ENCODE measurements at regions not wholly inside any gene's neighbourhood (a gene's known extent, or its start where the extent isn't known, plus 50 kb on each side); places are given as distances from the start of the nearest gene placed in this dataset.

- no peak overlapping the region for H3K4me3 ChIP-seq (ENCODE audit: control insufficient read depth, low read depth, low read length)
- DNase-seq (ENCODE audit: low read depth), result peak; percentile 70
- TF ChIP-seq, protein P1, sequence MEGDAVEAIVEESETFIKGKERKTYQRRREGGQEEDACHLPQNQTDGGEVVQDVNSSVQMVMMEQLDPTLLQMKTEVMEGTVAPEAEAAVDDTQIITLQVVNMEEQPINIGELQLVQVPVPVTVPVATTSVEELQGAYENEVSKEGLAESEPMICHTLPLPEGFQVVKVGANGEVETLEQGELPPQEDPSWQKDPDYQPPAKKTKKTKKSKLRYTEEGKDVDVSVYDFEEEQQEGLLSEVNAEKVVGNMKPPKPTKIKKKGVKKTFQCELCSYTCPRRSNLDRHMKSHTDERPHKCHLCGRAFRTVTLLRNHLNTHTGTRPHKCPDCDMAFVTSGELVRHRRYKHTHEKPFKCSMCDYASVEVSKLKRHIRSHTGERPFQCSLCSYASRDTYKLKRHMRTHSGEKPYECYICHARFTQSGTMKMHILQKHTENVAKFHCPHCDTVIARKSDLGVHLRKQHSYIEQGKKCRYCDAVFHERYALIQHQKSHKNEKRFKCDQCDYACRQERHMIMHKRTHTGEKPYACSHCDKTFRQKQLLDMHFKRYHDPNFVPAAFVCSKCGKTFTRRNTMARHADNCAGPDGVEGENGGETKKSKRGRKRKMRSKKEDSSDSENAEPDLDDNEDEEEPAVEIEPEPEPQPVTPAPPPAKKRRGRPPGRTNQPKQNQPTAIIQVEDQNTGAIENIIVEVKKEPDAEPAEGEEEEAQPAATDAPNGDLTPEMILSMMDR (conservative IDR thresholded peaks at IDR 0.05; ENCODE audit: control insufficient read depth, insufficient read depth, low read depth, low read length), result no peak
Measured at GRCh38 chrX:104318330-104319009, 63.7 kb upstream of the ESX1 start.

DNA sequence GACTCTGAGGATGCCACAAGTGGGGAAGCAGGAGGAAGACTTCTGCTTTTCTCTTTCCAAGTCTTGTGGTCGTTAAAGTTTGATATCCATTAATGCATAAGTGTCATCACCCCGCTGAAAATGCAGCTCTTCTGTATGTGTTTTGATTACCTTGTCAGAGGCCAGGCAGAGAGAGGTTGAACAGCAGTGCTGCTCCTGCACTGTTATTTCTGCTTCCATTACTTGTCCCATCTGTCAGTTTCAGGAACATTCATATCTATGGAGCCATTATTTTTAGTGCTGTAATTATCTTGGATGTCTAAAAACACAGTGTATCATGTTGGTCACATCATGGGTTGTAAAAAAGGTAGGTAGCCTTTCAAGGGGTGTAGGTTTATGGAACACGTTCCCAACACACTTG is 62.0 kb upstream of the ESX1 start:
- H3K4me3 ChIP-seq (ENCODE audit: control insufficient read depth, low read depth, low read length), result no peak overlapping the region
- no peak for DNase-seq (ENCODE audit: low read depth)
- TF ChIP-seq, protein P1 (conservative IDR thresholded peaks at IDR 0.05; ENCODE audit: control insufficient read depth, insufficient read depth, low read depth, low read length), result no peak

GRCh38 chrX:104315555-104315954 is 60.8 kb upstream of the ESX1 start:
- DNase-seq (ENCODE audit: low read depth), result peak; percentile 70
- H3K4me3 ChIP-seq (ENCODE audit: control insufficient read depth, low read depth, low read length), result no peak overlapping the region
- TF ChIP-seq, protein P1 (conservative IDR thresholded peaks at IDR 0.05; ENCODE audit: control insufficient read depth, insufficient read depth, low read depth, low read length), result no peak

- TF ChIP-seq, protein P1 (conservative IDR thresholded peaks at IDR 0.05; ENCODE audit: control insufficient read depth, insufficient read depth, low read depth, low read length), result no peak
- DNase-seq (ENCODE audit: low read depth), result peak; percentile 8
- H3K4me3 ChIP-seq (ENCODE audit: control insufficient read depth, low read depth, low read length), result no peak overlapping the region
Measured at GRCh38 chrX:104310657-104311254, 56.0 kb upstream of the ESX1 start.

DNA sequence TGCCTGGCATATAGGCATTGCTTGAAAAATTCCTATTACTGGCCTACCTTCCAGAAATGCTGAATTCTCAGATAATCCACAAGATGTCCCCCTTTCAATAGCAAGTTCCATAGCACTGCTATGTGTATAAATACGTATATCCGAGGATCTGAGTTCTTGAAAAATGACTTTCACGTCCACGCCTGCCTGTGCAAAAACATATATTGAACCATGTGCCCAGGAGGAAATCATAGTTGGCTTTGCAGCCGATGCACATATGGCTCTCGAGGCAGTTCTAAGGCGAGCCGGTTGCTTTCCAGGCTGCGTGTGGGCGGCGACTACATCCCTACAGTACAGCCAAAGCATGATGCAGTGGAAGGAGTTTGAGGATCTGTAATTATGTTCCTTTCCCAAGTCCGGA is 55.4 kb upstream of the ESX1 start:
- TF ChIP-seq, protein P1 (conservative IDR thresholded peaks at IDR 0.05; ENCODE audit: control insufficient read depth, insufficient read depth, low read depth, low read length), result peak; percentile 54
- no peak overlapping the region for H3K4me3 ChIP-seq (ENCODE audit: control insufficient read depth, low read depth, low read length)
- peak; percentile 60 for DNase-seq (ENCODE audit: low read depth)

- no peak for DNase-seq (ENCODE audit: low read depth)
- H3K4me3 ChIP-seq (ENCODE audit: control insufficient read depth, low read depth, low read length), result no peak overlapping the region
- TF ChIP-seq, protein P1 (conservative IDR thresholded peaks at IDR 0.05; ENCODE audit: control insufficient read depth, insufficient read depth, low read depth, low read length), result peak; percentile 20
Measured at GRCh38 chrX:104309169-104309568, 54.4 kb upstream of the ESX1 start.

Data from fibroblast of mammary gland (primary cell).